ENCODE measurements at regions not wholly inside any gene's neighbourhood (a gene's known extent, or its start where the extent isn't known, plus 50 kb on each side); places are given as distances from the start of the nearest gene placed in this dataset.

DNA sequence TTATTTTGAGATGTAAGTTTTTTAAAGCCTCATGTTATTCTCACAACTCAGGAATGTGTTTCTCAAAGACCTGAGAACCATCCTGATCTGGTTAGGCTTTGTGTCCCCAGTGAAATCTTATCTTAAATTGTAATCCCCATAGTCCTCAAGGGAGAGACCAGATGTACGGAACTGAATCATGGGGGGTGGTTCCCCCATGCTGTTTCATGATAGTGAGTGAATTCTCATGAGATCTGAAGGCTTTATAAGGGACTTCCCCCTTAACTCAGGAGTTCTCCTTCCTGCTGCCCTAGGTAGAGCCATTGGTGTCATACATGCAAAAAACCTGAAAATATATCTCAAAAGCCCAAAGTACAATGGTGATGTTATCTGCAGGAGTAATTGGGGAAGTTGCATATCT is 836.7 kb downstream of the CBLN2 start:
- TF ChIP-seq POLR2AphosphoS5 (IDR thresholded peaks at IDR 0.05; ENCODE audit: low read depth, low read length) (no peak), SIN3A (IDR thresholded peaks at IDR 0.05; ENCODE audit: borderline replicate concordance, insufficient read depth, low read length) (no peak), TAF1 (IDR thresholded peaks at IDR 0.05; ENCODE audit: borderline replicate concordance, insufficient read depth, low read length) (no peak), FOXP2 (optimal IDR thresholded peaks at IDR 0.05; ENCODE audit: borderline replicate concordance, extremely low read depth, extremely low read length, insufficient read depth) (no peak)
- TF ChIP-seq, protein P1, sequence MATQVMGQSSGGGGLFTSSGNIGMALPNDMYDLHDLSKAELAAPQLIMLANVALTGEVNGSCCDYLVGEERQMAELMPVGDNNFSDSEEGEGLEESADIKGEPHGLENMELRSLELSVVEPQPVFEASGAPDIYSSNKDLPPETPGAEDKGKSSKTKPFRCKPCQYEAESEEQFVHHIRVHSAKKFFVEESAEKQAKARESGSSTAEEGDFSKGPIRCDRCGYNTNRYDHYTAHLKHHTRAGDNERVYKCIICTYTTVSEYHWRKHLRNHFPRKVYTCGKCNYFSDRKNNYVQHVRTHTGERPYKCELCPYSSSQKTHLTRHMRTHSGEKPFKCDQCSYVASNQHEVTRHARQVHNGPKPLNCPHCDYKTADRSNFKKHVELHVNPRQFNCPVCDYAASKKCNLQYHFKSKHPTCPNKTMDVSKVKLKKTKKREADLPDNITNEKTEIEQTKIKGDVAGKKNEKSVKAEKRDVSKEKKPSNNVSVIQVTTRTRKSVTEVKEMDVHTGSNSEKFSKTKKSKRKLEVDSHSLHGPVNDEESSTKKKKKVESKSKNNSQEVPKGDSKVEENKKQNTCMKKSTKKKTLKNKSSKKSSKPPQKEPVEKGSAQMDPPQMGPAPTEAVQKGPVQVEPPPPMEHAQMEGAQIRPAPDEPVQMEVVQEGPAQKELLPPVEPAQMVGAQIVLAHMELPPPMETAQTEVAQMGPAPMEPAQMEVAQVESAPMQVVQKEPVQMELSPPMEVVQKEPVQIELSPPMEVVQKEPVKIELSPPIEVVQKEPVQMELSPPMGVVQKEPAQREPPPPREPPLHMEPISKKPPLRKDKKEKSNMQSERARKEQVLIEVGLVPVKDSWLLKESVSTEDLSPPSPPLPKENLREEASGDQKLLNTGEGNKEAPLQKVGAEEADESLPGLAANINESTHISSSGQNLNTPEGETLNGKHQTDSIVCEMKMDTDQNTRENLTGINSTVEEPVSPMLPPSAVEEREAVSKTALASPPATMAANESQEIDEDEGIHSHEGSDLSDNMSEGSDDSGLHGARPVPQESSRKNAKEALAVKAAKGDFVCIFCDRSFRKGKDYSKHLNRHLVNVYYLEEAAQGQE (IDR thresholded peaks at IDR 0.05; ENCODE audit: insufficient read depth in 1 of 2, low read depth in 2 of 2, low read length in 2 of 2): no peak

Data from PFSK-1 (cell line).